Breast epithelium (tissue), 4 donors: ENCODE measurements at regions not wholly inside any gene's neighbourhood (a gene's known extent, or its start where the extent isn't known, plus 50 kb on each side); places are given as distances from the start of the nearest gene placed in this dataset.

Experiments
- DNase-seq, 2 donors: peaks; one replicate each; pipeline ENCODE4 v3.0.0-alpha.2; 2019; ENCODE audit warnings: low spot score in 2 of 2
- H3K27ac ChIP-seq, 2 donors: fragments of 200-600 bp; sonication (generic) in 1 of 2; one replicate each; pipeline ENCODE4 v1.5.1; 2016 to 2019; ENCODE audit warnings: mild to moderate bottlenecking in 1 of 2
- H3K27me3 ChIP-seq, 2 donors: fragments of 200-600 bp; sonication (generic) in 1 of 2; one replicate each; pipeline versions ENCODE4 v1.5.1 to v1.6.0; 2017 to 2019; ENCODE audit warnings: control low read depth in 1 of 2, mild to moderate bottlenecking in 1 of 2
- H3K36me3 ChIP-seq: fragments of 200-600 bp; one replicate; pipeline ENCODE4 v1.5.1; 2019
- H3K4me1 ChIP-seq, 2 donors: fragments of 200-600 bp; sonication (generic); one replicate each; pipeline ENCODE4 v1.5.1; 2016 to 2019; ENCODE audit warnings: control low read depth in 1 of 2
- H3K4me3 ChIP-seq, 3 donors: fragments of 200-600 bp; sonication (generic); 1 replicate in 2 of 3; 2 replicates in 1 of 3; pipeline ENCODE4 v1.5.1; 2016 to 2019; ENCODE audit warnings: mild to moderate bottlenecking in 3 of 3, moderate library complexity in 2 of 3
- H3K9me3 ChIP-seq, 2 donors: fragments of 200-600 bp; sonication (generic) in 1 of 2; one replicate each; pipeline ENCODE4 v1.5.1; 2016 to 2019; ENCODE audit warnings: control low read depth in 1 of 2
- CTCF ChIP-seq, 3 donors: fragments of 450-650 bp; IDR thresholded peaks; one replicate each; pipeline ENCODE4 v1.5.1; 2016 to 2017; ENCODE audit warnings: antibody characterized with exemption in 3 of 3, mild to moderate bottlenecking in 3 of 3, moderate library complexity in 3 of 3
- POLR2A ChIP-seq: fragments of 450-650 bp; IDR thresholded peaks from one replicate; pipeline ENCODE4 v1.6.1; 2016; ENCODE audit warnings: antibody characterized with exemption, mild to moderate bottlenecking, moderate library complexity
- POLR2AphosphoS5 ChIP-seq, 3 donors: sonication (generic); formaldehyde crosslinking; IDR thresholded peaks; one replicate each; pipeline ENCODE4 v1.6.1; 2017; ENCODE audit warnings: antibody characterized with exemption in 3 of 3
- intact Hi-C: fragments of 100-400 bp; cut with DNase I; formaldehyde crosslinking; loops from one replicate; pipeline ENCODE4 v1.15.1; 2023; ENCODE audit warnings: low total_unique reads

GRCh38 chr1:231478019-231478785 lies 50.3 kb upstream of the TSNAX start:
- no peaks in the 10 kb centered on the region for H3K4me1 ChIP-seq
- no peaks in the 10 kb centered on the region for H3K27me3 ChIP-seq
- TF ChIP-seq POLR2A (no peak), POLR2AphosphoS5 (IDR thresholded peaks at IDR 0.05) (no peak), CTCF (IDR thresholded peaks at IDR 0.05) (no peak)
- H3K4me3 ChIP-seq, result no peak overlapping the region
- intact Hi-C loops, result loop anchor here (10.0 kb wide), 1 partner anchor 847 kb away; no protein-coding TSS in a partner anchor
- H3K27ac ChIP-seq, result no peak overlapping the region
- no peak for DNase-seq
- no peaks in the 10 kb centered on the region for H3K9me3 ChIP-seq
- H3K36me3 ChIP-seq, result no peaks in the 10 kb centered on the region
